Breast epithelium (tissue), 3 donors: ENCODE measurements at regions not wholly inside any gene's neighbourhood (a gene's known extent, or its start where the extent isn't known, plus 50 kb on each side); places are given as distances from the start of the nearest gene placed in this dataset.
"Not testable (repeated sequence)": the region's sequence is repeated elsewhere in the genome, so short reads cannot be mapped to it uniquely, and the experiment has no call there.

ENCODE experiments used
- POLR2A ChIP-seq: fragments of 450-650 bp; IDR thresholded peaks from one replicate; pipeline ENCODE4 v1.6.1; 2016; ENCODE audit warnings: antibody characterized with exemption, mild to moderate bottlenecking, moderate library complexity
- POLR2AphosphoS5 ChIP-seq, 3 donors: sonication (generic); formaldehyde crosslinking; IDR thresholded peaks; one replicate each; pipeline ENCODE4 v1.6.1; 2017; ENCODE audit warnings: antibody characterized with exemption in 3 of 3
- TF ChIP-seq, protein P1 (sequence below), 3 donors: fragments of 450-650 bp; IDR thresholded peaks; one replicate each; pipeline ENCODE4 v1.5.1; 2016 to 2017; ENCODE audit warnings: antibody characterized with exemption in 3 of 3, mild to moderate bottlenecking in 3 of 3, moderate library complexity in 3 of 3

DNA sequence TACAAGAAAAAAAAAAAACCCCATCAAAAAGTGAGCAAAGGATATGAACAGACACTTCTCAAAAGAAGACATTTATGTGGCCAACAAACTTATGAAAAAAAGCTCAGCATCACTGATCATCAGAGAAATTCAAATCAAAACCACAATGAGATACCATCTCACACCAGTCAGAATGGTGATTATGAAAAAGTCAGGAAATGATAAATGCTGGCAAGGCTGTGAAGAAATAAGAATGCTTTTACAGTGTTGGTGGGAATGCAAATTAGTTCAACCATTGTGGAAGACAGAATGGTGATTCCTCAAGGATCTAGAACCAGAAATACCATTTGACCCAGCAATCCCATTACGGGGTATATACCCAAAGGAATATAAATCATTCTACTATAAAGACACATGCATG, 192.7 kb downstream of the CPE start:
- TF ChIP-seq, protein P1, sequence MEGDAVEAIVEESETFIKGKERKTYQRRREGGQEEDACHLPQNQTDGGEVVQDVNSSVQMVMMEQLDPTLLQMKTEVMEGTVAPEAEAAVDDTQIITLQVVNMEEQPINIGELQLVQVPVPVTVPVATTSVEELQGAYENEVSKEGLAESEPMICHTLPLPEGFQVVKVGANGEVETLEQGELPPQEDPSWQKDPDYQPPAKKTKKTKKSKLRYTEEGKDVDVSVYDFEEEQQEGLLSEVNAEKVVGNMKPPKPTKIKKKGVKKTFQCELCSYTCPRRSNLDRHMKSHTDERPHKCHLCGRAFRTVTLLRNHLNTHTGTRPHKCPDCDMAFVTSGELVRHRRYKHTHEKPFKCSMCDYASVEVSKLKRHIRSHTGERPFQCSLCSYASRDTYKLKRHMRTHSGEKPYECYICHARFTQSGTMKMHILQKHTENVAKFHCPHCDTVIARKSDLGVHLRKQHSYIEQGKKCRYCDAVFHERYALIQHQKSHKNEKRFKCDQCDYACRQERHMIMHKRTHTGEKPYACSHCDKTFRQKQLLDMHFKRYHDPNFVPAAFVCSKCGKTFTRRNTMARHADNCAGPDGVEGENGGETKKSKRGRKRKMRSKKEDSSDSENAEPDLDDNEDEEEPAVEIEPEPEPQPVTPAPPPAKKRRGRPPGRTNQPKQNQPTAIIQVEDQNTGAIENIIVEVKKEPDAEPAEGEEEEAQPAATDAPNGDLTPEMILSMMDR (IDR thresholded peaks at IDR 0.05) = not testable (repeated sequence)
- TF ChIP-seq POLR2A; POLR2AphosphoS5 (IDR thresholded peaks at IDR 0.05): not testable (repeated sequence)
